ENCODE measurements at regions not wholly inside any gene's neighbourhood (a gene's known extent, or its start where the extent isn't known, plus 50 kb on each side); places are given as distances from the start of the nearest gene placed in this dataset.

DNA sequence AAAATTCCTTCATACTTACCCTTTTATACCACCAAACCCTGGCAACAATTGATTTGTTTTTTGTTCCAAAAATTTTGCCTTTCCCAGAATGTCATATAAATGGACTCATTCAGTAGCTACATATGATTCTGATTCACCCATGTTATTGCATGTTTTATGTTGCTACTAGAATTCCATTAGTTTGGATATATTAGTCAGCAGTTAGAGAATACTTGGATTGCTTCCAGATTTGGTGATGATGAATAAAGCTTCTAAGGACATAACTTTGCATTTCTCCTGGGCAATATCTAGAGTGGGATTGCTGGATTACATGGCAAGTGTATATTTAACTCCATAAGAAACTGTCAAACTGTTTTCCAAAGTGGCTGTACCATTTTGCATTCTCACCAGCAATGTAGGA lies 806.9 kb downstream of the DNAJB9 start (continued):
- TF ChIP-seq, protein P1, sequence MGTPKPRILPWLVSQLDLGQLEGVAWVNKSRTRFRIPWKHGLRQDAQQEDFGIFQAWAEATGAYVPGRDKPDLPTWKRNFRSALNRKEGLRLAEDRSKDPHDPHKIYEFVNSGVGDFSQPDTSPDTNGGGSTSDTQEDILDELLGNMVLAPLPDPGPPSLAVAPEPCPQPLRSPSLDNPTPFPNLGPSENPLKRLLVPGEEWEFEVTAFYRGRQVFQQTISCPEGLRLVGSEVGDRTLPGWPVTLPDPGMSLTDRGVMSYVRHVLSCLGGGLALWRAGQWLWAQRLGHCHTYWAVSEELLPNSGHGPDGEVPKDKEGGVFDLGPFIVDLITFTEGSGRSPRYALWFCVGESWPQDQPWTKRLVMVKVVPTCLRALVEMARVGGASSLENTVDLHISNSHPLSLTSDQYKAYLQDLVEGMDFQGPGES (IDR thresholded peaks at IDR 0.05), result no peak
- no peak for TF ChIP-seq POLR2AphosphoS2 (IDR thresholded peaks at IDR 0.05; ENCODE audit: low read depth, low read length)
- TF ChIP-seq, protein P2, sequence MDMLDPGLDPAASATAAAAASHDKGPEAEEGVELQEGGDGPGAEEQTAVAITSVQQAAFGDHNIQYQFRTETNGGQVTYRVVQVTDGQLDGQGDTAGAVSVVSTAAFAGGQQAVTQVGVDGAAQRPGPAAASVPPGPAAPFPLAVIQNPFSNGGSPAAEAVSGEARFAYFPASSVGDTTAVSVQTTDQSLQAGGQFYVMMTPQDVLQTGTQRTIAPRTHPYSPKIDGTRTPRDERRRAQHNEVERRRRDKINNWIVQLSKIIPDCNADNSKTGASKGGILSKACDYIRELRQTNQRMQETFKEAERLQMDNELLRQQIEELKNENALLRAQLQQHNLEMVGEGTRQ (IDR thresholded peaks at IDR 0.05; ENCODE audit: borderline replicate concordance, low read depth, low read length), result no peak

DNA sequence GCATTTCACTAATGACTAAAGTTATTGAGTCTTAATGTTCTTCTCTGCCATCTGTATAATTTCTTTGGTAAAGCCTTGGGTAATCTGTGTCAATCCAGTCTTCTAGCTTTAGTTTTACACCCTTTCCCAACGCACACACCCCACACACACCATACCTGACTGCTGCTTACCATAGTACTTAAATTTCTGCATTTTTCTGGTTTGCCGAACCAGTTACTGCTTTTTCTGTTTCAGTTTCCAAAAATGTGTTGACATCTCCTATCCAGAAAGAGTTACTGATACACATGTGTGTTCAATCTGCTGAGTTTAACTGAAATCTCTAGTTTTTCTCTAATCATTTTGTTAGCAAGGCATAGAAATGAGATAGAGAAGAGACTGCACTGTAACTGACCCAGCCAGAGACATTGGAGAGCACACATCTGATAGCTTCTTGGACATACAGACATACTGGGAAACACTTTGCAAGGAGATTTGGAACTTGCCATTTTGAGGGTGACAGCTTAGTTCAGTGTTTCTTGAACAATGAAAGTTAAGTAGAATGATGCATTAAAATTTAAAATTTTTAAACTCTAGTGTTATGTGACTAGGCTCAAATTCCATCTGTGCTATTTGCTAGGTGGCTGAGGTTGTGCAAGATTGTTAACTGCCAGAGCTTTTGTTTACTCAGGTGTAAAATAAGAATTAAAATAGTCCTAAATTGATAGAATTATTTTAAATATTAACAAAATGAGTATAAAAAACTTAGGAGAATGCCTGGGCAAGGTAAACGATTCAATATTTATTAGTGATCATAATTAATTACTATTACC lies 807.6 kb downstream of the DNAJB9 start:
- SMC1A ChIA-PET (ENCODE audit: uncharacterized antibody, unreplicated experiment), result no interaction called here
- FAIRE-seq (no peak), ATAC-seq (no peak), DNase-seq (ENCODE audit: low read depth, low spot score) (no peak)
- Histone ChIP-seq H3K9me3 (replicated peaks; ENCODE audit: control insufficient read depth, insufficient read depth, low read length) (no peaks in the 10 kb centered on the region), H3K4me2 (ENCODE audit: control insufficient read depth, insufficient read depth) (no peak overlapping the region), H3K27me3 (replicated peaks in 1 of 2; ENCODE audit: control insufficient read depth in 2 of 2, insufficient read depth in 2 of 2, low read length in 1 of 2) (no peaks in the 10 kb centered on the region), H3K36me3 (ENCODE audit: control insufficient read depth in 2 of 2, insufficient read depth in 2 of 2, low read length in 1 of 2) (no peaks in the 10 kb centered on the region), H3K9ac (ENCODE audit: control insufficient read depth, insufficient read depth, low read length) (no peak overlapping the region), H3K79me2 (ENCODE audit: control insufficient read depth, insufficient read depth, low read length) (no peaks in the 10 kb centered on the region), H2AFZ (ENCODE audit: control insufficient read depth, low read depth, low read length) (no peak overlapping the region), H3K4me1 (ENCODE audit: control insufficient read depth, insufficient read depth, low read length) (no peaks in the 10 kb centered on the region), H3K4me3 (no peak overlapping the region), H4K20me1 (ENCODE audit: control insufficient read depth, insufficient read depth) (no peaks in the 10 kb centered on the region), H3K27ac (ENCODE audit: control insufficient read depth, insufficient read depth) (no peak overlapping the region)
- no TSS peak for BruUV-seq (replicated peaks)
- in situ Hi-C loops (cut with MboI), result no loop called here
- CTCF ChIA-PET, result interaction anchor here (0.6 to 1.0 kb wide), 2 partner anchors 11 to 28 kb away, joined by 4 read pairs; no protein-coding TSS in a partner anchor
- POLR2A ChIA-PET, result no interaction called here
- RAD21 ChIA-PET (ENCODE audit: unreplicated experiment), result no interaction called here
- WGBS (ENCODE audit: insufficient coverage, insufficient replicate concordance, low lambda C conversion rate, missing lambda C conversion rate), result 20% methylated on average over 3 of the region's 3 CpGs
- intact Hi-C loops (cut with micrococcal nuclease; ENCODE audit: unreplicated experiment), result no loop called here
- TF ChIP-seq SRF (IDR thresholded peaks at IDR 0.05; ENCODE audit: low read depth in 2 of 2, low read length in 2 of 2) (no peak), MTA3 (IDR thresholded peaks at IDR 0.05; ENCODE audit: borderline replicate concordance, low read length) (no peak), EZH2 (IDR thresholded peaks at IDR 0.05; ENCODE audit: borderline replicate concordance, control insufficient read depth, low read depth, low read length) (no peak), TCF12 (IDR thresholded peaks at IDR 0.05; ENCODE audit: low read depth, low read length) (no peak), NRF1 (conservative IDR thresholded peaks at IDR 0.05; ENCODE audit: low read depth, low read length) (no peak)
- TF ChIP-seq, protein P3, sequence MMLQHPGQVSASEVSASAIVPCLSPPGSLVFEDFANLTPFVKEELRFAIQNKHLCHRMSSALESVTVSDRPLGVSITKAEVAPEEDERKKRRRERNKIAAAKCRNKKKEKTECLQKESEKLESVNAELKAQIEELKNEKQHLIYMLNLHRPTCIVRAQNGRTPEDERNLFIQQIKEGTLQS (IDR thresholded peaks at IDR 0.05; ENCODE audit: borderline replicate concordance, extremely low read depth, low read depth, low read length), result no peak
- TF ChIP-seq, protein P4, sequence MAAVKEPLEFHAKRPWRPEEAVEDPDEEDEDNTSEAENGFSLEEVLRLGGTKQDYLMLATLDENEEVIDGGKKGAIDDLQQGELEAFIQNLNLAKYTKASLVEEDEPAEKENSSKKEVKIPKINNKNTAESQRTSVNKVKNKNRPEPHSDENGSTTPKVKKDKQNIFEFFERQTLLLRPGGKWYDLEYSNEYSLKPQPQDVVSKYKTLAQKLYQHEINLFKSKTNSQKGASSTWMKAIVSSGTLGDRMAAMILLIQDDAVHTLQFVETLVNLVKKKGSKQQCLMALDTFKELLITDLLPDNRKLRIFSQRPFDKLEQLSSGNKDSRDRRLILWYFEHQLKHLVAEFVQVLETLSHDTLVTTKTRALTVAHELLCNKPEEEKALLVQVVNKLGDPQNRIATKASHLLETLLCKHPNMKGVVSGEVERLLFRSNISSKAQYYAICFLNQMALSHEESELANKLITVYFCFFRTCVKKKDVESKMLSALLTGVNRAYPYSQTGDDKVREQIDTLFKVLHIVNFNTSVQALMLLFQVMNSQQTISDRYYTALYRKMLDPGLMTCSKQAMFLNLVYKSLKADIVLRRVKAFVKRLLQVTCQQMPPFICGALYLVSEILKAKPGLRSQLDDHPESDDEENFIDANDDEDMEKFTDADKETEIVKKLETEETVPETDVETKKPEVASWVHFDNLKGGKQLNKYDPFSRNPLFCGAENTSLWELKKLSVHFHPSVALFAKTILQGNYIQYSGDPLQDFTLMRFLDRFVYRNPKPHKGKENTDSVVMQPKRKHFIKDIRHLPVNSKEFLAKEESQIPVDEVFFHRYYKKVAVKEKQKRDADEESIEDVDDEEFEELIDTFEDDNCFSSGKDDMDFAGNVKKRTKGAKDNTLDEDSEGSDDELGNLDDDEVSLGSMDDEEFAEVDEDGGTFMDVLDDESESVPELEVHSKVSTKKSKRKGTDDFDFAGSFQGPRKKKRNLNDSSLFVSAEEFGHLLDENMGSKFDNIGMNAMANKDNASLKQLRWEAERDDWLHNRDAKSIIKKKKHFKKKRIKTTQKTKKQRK (IDR thresholded peaks at IDR 0.05; ENCODE audit: low read depth, low read length), result no peak
- TF ChIP-seq, protein P5, sequence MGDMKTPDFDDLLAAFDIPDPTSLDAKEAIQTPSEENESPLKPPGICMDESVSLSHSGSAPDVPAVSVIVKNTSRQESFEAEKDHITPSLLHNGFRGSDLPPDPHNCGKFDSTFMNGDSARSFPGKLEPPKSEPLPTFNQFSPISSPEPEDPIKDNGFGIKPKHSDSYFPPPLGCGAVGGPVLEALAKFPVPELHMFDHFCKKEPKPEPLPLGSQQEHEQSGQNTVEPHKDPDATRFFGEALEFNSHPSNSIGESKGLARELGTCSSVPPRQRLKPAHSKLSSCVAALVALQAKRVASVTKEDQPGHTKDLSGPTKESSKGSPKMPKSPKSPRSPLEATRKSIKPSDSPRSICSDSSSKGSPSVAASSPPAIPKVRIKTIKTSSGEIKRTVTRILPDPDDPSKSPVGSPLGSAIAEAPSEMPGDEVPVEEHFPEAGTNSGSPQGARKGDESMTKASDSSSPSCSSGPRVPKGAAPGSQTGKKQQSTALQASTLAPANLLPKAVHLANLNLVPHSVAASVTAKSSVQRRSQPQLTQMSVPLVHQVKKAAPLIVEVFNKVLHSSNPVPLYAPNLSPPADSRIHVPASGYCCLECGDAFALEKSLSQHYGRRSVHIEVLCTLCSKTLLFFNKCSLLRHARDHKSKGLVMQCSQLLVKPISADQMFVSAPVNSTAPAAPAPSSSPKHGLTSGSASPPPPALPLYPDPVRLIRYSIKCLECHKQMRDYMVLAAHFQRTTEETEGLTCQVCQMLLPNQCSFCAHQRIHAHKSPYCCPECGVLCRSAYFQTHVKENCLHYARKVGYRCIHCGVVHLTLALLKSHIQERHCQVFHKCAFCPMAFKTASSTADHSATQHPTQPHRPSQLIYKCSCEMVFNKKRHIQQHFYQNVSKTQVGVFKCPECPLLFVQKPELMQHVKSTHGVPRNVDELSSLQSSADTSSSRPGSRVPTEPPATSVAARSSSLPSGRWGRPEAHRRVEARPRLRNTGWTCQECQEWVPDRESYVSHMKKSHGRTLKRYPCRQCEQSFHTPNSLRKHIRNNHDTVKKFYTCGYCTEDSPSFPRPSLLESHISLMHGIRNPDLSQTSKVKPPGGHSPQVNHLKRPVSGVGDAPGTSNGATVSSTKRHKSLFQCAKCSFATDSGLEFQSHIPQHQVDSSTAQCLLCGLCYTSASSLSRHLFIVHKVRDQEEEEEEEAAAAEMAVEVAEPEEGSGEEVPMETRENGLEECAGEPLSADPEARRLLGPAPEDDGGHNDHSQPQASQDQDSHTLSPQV (IDR thresholded peaks at IDR 0.05), result no peak
